ENCODE measurements at regions not wholly inside any gene's neighbourhood (a gene's known extent, or its start where the extent isn't known, plus 50 kb on each side); places are given as distances from the start of the nearest gene placed in this dataset.

DNA sequence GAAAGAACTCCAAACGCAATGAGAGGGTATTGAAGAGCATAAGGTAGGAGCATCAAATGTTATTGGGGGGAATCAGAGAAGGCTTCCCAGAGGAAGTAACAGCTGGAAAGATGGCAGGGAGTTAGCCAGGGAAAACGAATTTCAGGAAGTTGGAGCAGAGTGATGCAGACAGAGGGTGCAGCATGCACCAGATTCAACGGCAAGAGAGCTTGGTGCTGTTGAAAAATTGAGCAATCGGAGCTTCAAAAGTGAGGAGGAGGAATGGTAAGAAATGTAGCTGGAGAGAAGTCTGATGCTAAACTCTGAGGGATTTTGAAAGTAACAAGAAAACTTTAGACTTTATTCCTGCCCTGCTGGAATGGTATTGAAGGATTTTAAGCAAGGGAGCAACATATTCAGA lies 541.0 kb upstream of the LMCD1 start:
- TF ChIP-seq CTCF (IDR thresholded peaks at IDR 0.05; ENCODE audit: low read length) (no peak), EZH2 (IDR thresholded peaks at IDR 0.05; ENCODE audit: borderline replicate concordance, low read length) (no peak)

All from OCI-LY1 (cell line).